HEK293 (cell line): ENCODE measurements at regions not wholly inside any gene's neighbourhood (a gene's known extent, or its start where the extent isn't known, plus 50 kb on each side); places are given as distances from the start of the nearest gene placed in this dataset.
"Not testable (repeated sequence)": the region's sequence is repeated elsewhere in the genome, so short reads cannot be mapped to it uniquely, and the experiment has no call there.

ENCODE experiments used
- CTCF ChIA-PET: fragments of 350-600 bp; formaldehyde crosslinking; extraction: SDS; loops from one replicate; lab custom pipeline; 2021; ENCODE audit warnings: antibody characterized with exemption; lab: Yijun Ruan, JAX
- POLR2A ChIA-PET: fragments of 300-600 bp; formaldehyde crosslinking; extraction: SDS; loops from one replicate; lab custom pipeline; 2020; ENCODE audit warnings: antibody characterized with exemption, inconsistent platforms; lab: Yijun Ruan, JAX
- H3K27ac ChIP-seq: fragments of 200-500 bp; sonication (Bioruptor generic); 2 replicates; pipeline ENCODE4 v1.5.1; 2014; ENCODE audit warnings: low read depth, low read length, control low read depth, inconsistent platforms; ENCODE audit errors: extremely low read depth
- H3K36me3 ChIP-seq, 2 experiments: fragments of 200-500 bp in 1 of 2; sonication (Bioruptor generic) in 1 of 2; 1 replicate in 1 of 2; 2 replicates in 1 of 2; pipeline ENCODE4 v1.5.1; 2014 to 2017; ENCODE audit warnings: inconsistent platforms in 2 of 2, low read length in 2 of 2; ENCODE audit not compliant: control insufficient read depth in 2 of 2, insufficient read depth in 1 of 2
- H3K4me1 ChIP-seq: fragments of 200-500 bp; sonication (Bioruptor generic); 2 replicates; pipeline ENCODE4 v1.5.1; 2014; ENCODE audit warnings: mild to moderate bottlenecking, low read length, inconsistent platforms; ENCODE audit not compliant: control insufficient read depth, insufficient read depth
- H3K4me3 ChIP-seq: 2 replicates; pipeline ENCODE4 v1.5.1; 2011; ENCODE audit warnings: low read depth, mild to moderate bottlenecking, control low read depth, low read length, moderate library complexity
- H3K9me3 ChIP-seq: fragments of 200-500 bp; sonication (Bioruptor generic); 2 replicates; pipeline ENCODE4 v1.5.1; 2014; ENCODE audit warnings: low read depth, low read length, inconsistent platforms; ENCODE audit not compliant: control insufficient read depth, insufficient read depth
- FEZF1 ChIP-seq: fragments of 450-650 bp; formaldehyde crosslinking; IDR thresholded peaks from 2 replicates; pipeline ENCODE4 v1.5.1; 2016; ENCODE audit warnings: missing biosample characterization, missing genetic modification characterization
- KLF10 ChIP-seq: fragments of 450-650 bp; IDR thresholded peaks from 2 replicates; pipeline ENCODE4 v1.5.1; 2018; ENCODE audit warnings: missing biosample characterization, mild to moderate bottlenecking, missing genetic modification characterization
- SCRT1 ChIP-seq: fragments of 450-650 bp; formaldehyde crosslinking; IDR thresholded peaks from 2 replicates; pipeline ENCODE4 v1.5.1; 2016; ENCODE audit warnings: missing biosample characterization, missing genetic modification characterization, borderline replicate concordance
- SP3 ChIP-seq: fragments of 450-650 bp; formaldehyde crosslinking; IDR thresholded peaks from 2 replicates; pipeline ENCODE4 v1.5.1; 2016; ENCODE audit warnings: missing biosample characterization, missing genetic modification characterization
- ZNF133 ChIP-seq: fragments of 450-650 bp; formaldehyde crosslinking; IDR thresholded peaks from 2 replicates; pipeline ENCODE4 v1.5.1; 2016; ENCODE audit warnings: missing biosample characterization, missing genetic modification characterization
- ZNF24 ChIP-seq: fragments of 450-650 bp; formaldehyde crosslinking; IDR thresholded peaks from 2 replicates; pipeline ENCODE4 v1.5.1; 2016; ENCODE audit warnings: missing biosample characterization, missing genetic modification characterization
- ZNF302 ChIP-seq: fragments of 450-650 bp; formaldehyde crosslinking; IDR thresholded peaks from 2 replicates; pipeline ENCODE4 v1.5.1; 2016; ENCODE audit warnings: missing biosample characterization, missing genetic modification characterization, low read depth
- ZNF350 ChIP-seq: fragments of 450-650 bp; formaldehyde crosslinking; IDR thresholded peaks from 2 replicates; pipeline ENCODE4 v1.5.0; 2017; ENCODE audit warnings: missing biosample characterization, mild to moderate bottlenecking, missing genetic modification characterization
- ZNF544 ChIP-seq: fragments of 450-650 bp; formaldehyde crosslinking; IDR thresholded peaks from 2 replicates; pipeline ENCODE4 v1.5.0; 2017; ENCODE audit warnings: missing biosample characterization, missing genetic modification characterization
- ZNF600 ChIP-seq: fragments of 450-650 bp; formaldehyde crosslinking; IDR thresholded peaks from 2 replicates; pipeline ENCODE4 v1.5.1; 2016; ENCODE audit warnings: missing biosample characterization, missing genetic modification characterization
- ZNF623 ChIP-seq: fragments of 450-650 bp; formaldehyde crosslinking; IDR thresholded peaks from 2 replicates; pipeline ENCODE4 v1.5.1; 2016; ENCODE audit warnings: missing biosample characterization, missing genetic modification characterization
- ZNF707 ChIP-seq: fragments of 450-650 bp; formaldehyde crosslinking; IDR thresholded peaks from 2 replicates; pipeline ENCODE4 v1.5.1; 2016; ENCODE audit warnings: missing biosample characterization, missing genetic modification characterization
- TF ChIP-seq, protein P1 (sequence below): fragments of 450-650 bp; formaldehyde crosslinking; IDR thresholded peaks from 2 replicates; pipeline ENCODE4 v1.5.1; 2016; ENCODE audit warnings: missing biosample characterization, missing genetic modification characterization
- TF ChIP-seq, protein P2 (sequence below): fragments of 450-650 bp; formaldehyde crosslinking; IDR thresholded peaks from 2 replicates; pipeline ENCODE4 v1.5.1; 2016; ENCODE audit warnings: missing biosample characterization, missing genetic modification characterization
- TF ChIP-seq, protein P3 (sequence below): IDR thresholded peaks from 2 replicates; pipeline ENCODE4 v1.6.1; 2011; ENCODE audit warnings: mild to moderate bottlenecking, low read depth, low read length, borderline replicate concordance

DNA sequence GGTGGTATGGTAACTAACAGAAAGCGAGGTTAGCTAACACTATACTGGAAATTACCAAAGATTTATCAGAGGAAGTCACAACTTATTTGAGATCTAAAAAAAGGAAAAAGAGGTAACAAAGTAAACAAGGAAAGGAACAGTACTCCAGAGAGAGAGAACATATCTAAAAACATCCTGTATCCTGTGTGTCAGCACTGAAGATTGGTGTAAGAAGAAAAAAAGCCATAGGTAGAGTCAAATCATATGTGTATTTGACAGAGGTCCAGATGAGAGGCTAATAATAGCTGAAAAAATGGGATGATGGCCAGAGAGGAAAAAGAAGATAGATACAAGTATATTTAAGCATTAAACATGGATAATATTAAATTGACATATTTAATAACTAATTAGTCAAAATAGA, 802.0 kb upstream of the FAM174A start:
- H3K27ac ChIP-seq, H3K36me3 ChIP-seq, H3K9me3 ChIP-seq, H3K4me3 ChIP-seq, H3K4me1 ChIP-seq, POLR2A ChIA-PET, CTCF ChIA-PET: not testable (repeated sequence)

DNA sequence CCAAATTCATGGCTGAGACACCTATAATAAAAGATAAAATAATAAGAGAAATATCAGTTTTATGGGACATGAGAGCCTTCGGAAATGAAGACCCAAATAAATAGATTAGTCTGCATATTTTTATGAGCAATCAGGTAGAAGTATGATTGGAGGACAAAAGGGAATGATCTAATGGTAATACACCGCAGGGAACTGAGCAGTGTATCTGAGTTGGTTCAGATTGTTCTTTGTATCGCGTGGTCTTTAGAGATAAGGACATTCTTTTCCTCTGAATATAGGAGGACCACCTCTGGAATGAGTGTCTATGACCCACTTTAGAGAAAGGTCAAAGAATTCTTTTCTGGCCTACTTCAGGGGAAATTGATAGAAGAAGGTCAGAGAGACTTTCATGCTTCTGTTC, 801.8 kb upstream of the CHD1 start:
- H3K4me1 ChIP-seq, H3K27ac ChIP-seq, H3K36me3 ChIP-seq, H3K4me3 ChIP-seq, POLR2A ChIA-PET, CTCF ChIA-PET, H3K9me3 ChIP-seq: not testable (repeated sequence)

DNA sequence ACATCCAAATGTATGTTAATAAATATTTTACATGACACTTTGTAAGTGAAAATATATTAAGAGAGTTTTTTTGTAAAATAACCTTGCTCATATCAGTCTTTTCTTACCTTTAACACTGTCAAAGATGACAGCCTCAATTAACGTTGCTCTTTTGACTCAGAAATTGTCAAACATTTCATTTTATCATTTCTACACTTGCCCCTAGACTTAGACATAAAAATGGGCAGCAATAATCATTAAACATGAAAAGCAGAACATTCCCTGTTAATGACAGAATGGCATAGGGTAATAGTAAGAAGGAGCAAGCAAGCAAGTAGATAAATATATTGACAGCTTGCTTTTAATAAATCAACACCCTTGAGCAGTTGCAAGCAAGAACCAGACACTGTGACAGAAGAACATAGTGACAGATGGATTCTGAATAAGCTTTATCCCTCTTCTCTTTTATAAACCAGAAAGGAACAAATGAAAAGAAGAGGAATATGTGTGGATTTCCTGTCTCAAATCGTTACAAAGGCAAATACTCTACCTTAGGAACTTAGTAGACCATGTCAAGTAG, 796.0 kb upstream of the CHD1 start:
- Histone ChIP-seq H3K4me1 (no peaks in the 10 kb centered on the region), H3K4me3 (no peak overlapping the region), H3K9me3 (no peaks in the 10 kb centered on the region), H3K36me3 (no peaks in the 10 kb centered on the region), H3K27ac (no peak overlapping the region)
- ChIA-PET POLR2A (no interaction called here), CTCF (no interaction called here)
- TF ChIP-seq, protein P1, sequence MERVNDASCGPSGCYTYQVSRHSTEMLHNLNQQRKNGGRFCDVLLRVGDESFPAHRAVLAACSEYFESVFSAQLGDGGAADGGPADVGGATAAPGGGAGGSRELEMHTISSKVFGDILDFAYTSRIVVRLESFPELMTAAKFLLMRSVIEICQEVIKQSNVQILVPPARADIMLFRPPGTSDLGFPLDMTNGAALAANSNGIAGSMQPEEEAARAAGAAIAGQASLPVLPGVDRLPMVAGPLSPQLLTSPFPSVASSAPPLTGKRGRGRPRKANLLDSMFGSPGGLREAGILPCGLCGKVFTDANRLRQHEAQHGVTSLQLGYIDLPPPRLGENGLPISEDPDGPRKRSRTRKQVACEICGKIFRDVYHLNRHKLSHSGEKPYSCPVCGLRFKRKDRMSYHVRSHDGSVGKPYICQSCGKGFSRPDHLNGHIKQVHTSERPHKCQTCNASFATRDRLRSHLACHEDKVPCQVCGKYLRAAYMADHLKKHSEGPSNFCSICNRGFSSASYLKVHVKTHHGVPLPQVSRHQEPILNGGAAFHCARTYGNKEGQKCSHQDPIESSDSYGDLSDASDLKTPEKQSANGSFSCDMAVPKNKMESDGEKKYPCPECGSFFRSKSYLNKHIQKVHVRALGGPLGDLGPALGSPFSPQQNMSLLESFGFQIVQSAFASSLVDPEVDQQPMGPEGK (tag by site-specific recombination), result no peak
- no peak for TF ChIP-seq ZNF623 (tag by site-specific recombination)
- no peak for TF ChIP-seq ZNF544 (tag by site-specific recombination)
- TF ChIP-seq ZNF350 (tag by site-specific recombination), result no peak
- no peak for TF ChIP-seq ZNF24 (tag by site-specific recombination)
- no peak for TF ChIP-seq SP3
- TF ChIP-seq ZNF707 (tag by site-specific recombination), result no peak
- TF ChIP-seq KLF10 (tag by site-specific recombination), result no peak
- no peak for TF ChIP-seq ZNF600 (tag by site-specific recombination)
- no peak for TF ChIP-seq ZNF302 (tag by site-specific recombination)
- no peak for TF ChIP-seq SCRT1 (tag by site-specific recombination)
- TF ChIP-seq, protein P2, sequence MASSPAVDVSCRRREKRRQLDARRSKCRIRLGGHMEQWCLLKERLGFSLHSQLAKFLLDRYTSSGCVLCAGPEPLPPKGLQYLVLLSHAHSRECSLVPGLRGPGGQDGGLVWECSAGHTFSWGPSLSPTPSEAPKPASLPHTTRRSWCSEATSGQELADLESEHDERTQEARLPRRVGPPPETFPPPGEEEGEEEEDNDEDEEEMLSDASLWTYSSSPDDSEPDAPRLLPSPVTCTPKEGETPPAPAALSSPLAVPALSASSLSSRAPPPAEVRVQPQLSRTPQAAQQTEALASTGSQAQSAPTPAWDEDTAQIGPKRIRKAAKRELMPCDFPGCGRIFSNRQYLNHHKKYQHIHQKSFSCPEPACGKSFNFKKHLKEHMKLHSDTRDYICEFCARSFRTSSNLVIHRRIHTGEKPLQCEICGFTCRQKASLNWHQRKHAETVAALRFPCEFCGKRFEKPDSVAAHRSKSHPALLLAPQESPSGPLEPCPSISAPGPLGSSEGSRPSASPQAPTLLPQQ, result no peak

DNA sequence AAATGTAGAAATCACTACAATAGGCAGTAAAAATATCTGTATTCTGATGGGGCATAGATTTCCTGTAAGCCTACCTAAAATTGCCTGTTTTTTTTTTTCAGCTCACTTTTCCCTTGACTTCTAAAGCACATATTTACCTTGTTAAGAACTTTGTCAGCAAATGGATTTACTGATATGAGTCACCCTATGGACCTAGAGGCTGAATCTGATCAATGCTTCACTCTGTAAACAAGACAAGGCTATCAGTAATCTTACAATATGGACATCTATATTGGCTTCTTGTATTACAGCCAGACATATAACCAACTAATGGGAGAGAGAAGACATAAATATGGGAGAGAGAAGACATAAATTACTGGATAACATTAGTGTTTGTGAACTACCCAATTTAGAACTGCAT, 792.7 kb upstream of the CHD1 start:
- TF ChIP-seq FEZF1 (tag by site-specific recombination) (0 out of 2 replicates have a peak, but pooled peaks have one; percentile 9), ZNF133 (tag by site-specific recombination) (no peak)
- TF ChIP-seq, protein P3, sequence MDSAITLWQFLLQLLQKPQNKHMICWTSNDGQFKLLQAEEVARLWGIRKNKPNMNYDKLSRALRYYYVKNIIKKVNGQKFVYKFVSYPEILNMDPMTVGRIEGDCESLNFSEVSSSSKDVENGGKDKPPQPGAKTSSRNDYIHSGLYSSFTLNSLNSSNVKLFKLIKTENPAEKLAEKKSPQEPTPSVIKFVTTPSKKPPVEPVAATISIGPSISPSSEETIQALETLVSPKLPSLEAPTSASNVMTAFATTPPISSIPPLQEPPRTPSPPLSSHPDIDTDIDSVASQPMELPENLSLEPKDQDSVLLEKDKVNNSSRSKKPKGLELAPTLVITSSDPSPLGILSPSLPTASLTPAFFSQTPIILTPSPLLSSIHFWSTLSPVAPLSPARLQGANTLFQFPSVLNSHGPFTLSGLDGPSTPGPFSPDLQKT, result no peak
- no peaks in the 10 kb centered on the region for H3K4me1 ChIP-seq
- no peak overlapping the region for H3K4me3 ChIP-seq
- H3K27ac ChIP-seq, result no peak overlapping the region
- no peaks in the 10 kb centered on the region for H3K9me3 ChIP-seq
- H3K36me3 ChIP-seq, result no peaks in the 10 kb centered on the region
- ChIA-PET POLR2A (no interaction called here), CTCF (no interaction called here)
